Ascending aorta (tissue), 2 donors: ENCODE measurements at regions not wholly inside any gene's neighbourhood (a gene's known extent, or its start where the extent isn't known, plus 50 kb on each side); places are given as distances from the start of the nearest gene placed in this dataset.
A peak's percentile ranks its signal among the peaks of the same experiment; 100 is the strongest.

Experiments
- DNase-seq, 2 donors: peaks; one replicate each; pipeline ENCODE4 v3.0.0-alpha.2; 2019; ENCODE audit warnings: low spot score in 2 of 2
- H3K27ac ChIP-seq, 2 donors: fragments of 200-600 bp; sonication (generic); one replicate each; pipeline ENCODE4 v1.5.1; 2016 to 2017; ENCODE audit warnings: mild to moderate bottlenecking in 1 of 2
- H3K27me3 ChIP-seq: fragments of 200-600 bp; sonication (generic); one replicate; pipeline ENCODE4 v1.5.1; 2017
- H3K36me3 ChIP-seq, 2 donors: fragments of 200-600 bp; sonication (generic); one replicate each; pipeline ENCODE4 v1.5.1; 2016
- H3K4me1 ChIP-seq, 2 donors: fragments of 200-600 bp; sonication (generic); one replicate each; pipeline ENCODE4 v1.5.1; 2016 to 2017; ENCODE audit warnings: mild to moderate bottlenecking in 1 of 2
- H3K4me3 ChIP-seq, 2 donors: fragments of 200-600 bp; sonication (generic); one replicate each; pipeline ENCODE4 v1.5.1; 2016 to 2017; ENCODE audit warnings: mild to moderate bottlenecking in 1 of 2
- H3K9me3 ChIP-seq, 2 donors: fragments of 200-600 bp; sonication (generic); one replicate each; pipeline ENCODE4 v1.5.1; 2016
- intact Hi-C: fragments of 100-400 bp; cut with DNase I; formaldehyde crosslinking; loops from one replicate; pipeline ENCODE4 v1.15.1; 2023
- TF ChIP-seq, protein P1 (sequence below), 3 experiments: fragments of 200-600 bp in 2 of 3; fragments of 450-650 bp in 1 of 3; sonication (generic) in 2 of 3; IDR thresholded peaks; one replicate each; pipeline ENCODE4 v1.5.1; 2016 to 2019; ENCODE audit warnings: antibody characterized with exemption in 3 of 3, mild to moderate bottlenecking in 1 of 3, moderate library complexity in 1 of 3

DNA sequence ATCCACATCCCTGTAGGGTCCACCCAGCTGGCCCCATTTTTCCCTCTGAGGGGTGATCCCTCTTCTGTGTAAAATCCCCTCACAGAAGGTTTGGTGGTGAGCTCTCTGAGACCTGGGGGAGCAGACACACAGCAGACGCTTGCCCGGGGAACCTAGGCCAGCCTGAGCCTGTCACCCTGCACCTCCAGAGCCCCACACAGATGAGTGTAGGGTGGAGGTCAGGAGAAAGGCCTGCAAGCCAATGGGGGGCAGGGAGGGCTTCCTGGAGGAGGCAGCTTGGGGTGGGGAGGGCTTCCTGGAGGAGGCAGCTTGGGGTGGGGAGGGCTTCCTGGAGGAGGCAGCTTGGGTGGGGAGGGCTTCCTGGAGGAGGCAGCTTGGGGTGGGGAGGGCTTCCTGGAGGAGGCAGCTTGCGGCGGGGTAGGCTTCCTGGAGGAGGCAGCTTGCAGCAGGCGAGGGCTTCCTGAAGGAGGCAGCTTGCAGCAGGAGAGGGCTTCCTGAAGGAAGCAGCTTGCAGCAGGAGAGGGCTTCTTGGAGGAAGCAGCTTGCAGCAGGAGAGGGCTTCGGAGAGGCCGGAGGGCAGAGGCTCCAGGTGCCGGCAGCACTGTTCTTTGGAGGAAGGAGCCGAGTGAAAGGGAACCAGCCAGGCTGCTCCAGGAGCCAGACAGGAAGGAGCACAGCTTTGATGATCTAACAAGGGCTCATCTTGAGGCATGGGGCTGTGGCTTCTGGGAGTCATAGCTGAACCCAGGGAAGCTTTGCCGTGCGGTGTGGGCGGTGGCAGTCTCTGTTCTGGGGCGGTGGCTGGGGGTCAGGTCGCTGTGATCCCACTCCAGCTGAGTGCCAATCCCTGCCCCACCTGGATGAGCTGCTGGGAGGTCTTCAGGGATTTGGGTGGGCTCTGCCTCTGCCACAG lies 83.7 kb upstream of the ZNF469 start:
- Histone ChIP-seq H3K27ac (peak overlapping the region; percentile 59 to 74), H3K36me3 (no peaks in the 10 kb centered on the region), H3K9me3 (no peaks in the 10 kb centered on the region), H3K4me3 (no peak overlapping the region), H3K4me1 (peaks cover 5 to 16% of the 10 kb centered on the region in 2 donors), H3K27me3 (no peaks in the 10 kb centered on the region)
- intact Hi-C loops, result no loop called here
- DNase-seq, result no peak
- TF ChIP-seq, protein P1, sequence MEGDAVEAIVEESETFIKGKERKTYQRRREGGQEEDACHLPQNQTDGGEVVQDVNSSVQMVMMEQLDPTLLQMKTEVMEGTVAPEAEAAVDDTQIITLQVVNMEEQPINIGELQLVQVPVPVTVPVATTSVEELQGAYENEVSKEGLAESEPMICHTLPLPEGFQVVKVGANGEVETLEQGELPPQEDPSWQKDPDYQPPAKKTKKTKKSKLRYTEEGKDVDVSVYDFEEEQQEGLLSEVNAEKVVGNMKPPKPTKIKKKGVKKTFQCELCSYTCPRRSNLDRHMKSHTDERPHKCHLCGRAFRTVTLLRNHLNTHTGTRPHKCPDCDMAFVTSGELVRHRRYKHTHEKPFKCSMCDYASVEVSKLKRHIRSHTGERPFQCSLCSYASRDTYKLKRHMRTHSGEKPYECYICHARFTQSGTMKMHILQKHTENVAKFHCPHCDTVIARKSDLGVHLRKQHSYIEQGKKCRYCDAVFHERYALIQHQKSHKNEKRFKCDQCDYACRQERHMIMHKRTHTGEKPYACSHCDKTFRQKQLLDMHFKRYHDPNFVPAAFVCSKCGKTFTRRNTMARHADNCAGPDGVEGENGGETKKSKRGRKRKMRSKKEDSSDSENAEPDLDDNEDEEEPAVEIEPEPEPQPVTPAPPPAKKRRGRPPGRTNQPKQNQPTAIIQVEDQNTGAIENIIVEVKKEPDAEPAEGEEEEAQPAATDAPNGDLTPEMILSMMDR (IDR thresholded peaks at IDR 0.05), result no peak

DNA sequence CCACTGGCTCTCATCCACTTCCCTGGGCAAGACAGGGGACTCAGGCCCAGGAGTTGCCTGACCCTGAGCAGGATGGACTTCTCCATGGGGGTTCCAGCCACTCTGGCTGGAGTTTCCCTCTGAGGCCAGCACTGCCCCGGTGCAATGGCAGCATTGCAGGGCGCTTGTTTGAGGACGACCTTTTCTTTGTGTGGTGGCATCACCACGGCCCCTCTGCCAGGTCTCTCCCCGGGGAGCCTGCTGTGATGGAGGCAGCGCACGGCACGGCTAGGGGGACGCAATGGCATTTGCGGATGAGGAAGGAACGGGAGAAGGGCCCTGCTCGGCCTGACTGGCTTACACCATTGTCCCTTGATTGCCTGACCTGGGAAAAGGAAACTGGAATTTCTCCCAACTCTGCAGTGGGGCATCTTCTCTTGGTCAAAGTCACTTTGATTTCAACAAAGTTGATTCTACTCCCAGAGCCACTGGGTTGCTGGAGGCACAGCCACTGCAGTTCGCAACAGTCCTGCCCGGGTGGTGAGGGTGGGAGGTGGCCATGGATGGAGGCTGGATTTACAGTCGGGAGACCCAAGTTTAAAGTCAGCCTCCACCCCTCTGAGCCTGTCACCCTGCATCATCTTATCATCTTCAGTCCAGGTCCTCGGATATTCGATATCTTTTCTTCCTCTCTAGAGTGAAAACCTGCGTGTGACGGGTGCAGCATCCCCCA lies 82.9 kb upstream of the ZNF469 start:
- no peak overlapping the region for H3K4me3 ChIP-seq
- H3K27ac ChIP-seq, result no peak overlapping the region
- no peaks in the 10 kb centered on the region for H3K9me3 ChIP-seq
- intact Hi-C loops, result loop anchor here (10.0 kb wide), 1 partner anchor 105 kb away; no protein-coding TSS in a partner anchor
- no peak for DNase-seq
- peaks cover 11 to 22% of the 10 kb centered on the region in 2 donors for H3K4me1 ChIP-seq
- TF ChIP-seq, protein P1 (IDR thresholded peaks at IDR 0.05), result no peak
- no peaks in the 10 kb centered on the region for H3K27me3 ChIP-seq
- no peaks in the 10 kb centered on the region for H3K36me3 ChIP-seq

DNA sequence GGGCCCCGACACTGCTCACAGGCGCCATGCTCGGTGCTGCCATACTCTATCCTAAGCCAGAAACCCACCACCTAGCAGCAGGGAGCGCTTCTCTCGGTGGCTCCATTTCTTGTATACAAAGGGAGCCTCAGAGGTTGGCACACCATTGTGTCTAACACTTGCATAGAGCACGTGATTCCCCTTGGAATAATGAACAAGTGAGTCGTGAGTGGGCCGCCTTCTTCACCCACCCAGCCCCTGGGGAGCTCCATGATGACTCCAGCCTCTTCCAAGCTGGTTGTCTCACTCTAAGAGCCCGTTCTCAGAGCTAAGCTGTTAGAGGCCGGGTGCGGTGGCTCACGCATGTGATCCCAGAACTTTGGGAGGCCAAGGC lies 82.3 kb upstream of the ZNF469 start:
- no peak overlapping the region for H3K4me3 ChIP-seq
- intact Hi-C loops, result loop anchor here (10.0 kb wide), 1 partner anchor 106 kb away; no protein-coding TSS in a partner anchor
- H3K27me3 ChIP-seq, result no peaks in the 10 kb centered on the region
- no peak for DNase-seq
- TF ChIP-seq, protein P1 (IDR thresholded peaks at IDR 0.05), result no peak
- no peaks in the 10 kb centered on the region for H3K36me3 ChIP-seq
- peaks cover 11 to 24% of the 10 kb centered on the region in 2 donors for H3K4me1 ChIP-seq
- H3K27ac ChIP-seq, result no peak overlapping the region
- no peaks in the 10 kb centered on the region for H3K9me3 ChIP-seq

- Histone ChIP-seq H3K27ac (no peak overlapping the region), H3K4me1 (peaks cover 13 to 30% of the 10 kb centered on the region in 2 donors), H3K9me3 (no peaks in the 10 kb centered on the region), H3K27me3 (no peaks in the 10 kb centered on the region), H3K36me3 (no peaks in the 10 kb centered on the region), H3K4me3 (no peak overlapping the region)
- intact Hi-C loops, result loop anchor here (10.0 kb wide), 1 partner anchor 107 kb away; no protein-coding TSS in a partner anchor
- TF ChIP-seq, protein P1 (IDR thresholded peaks at IDR 0.05), result no peak
- no peak for DNase-seq
Observed at GRCh38 chr16:88301431-88301830, 81.3 kb upstream of the ZNF469 start.

GRCh38 chr16:88301886-88302285 lies 80.9 kb upstream of the ZNF469 start:
- TF ChIP-seq, protein P1 (IDR thresholded peaks at IDR 0.05), result no peak

More at GRCh38 chr16:88301886-88302285, 80.9 kb upstream of the ZNF469 start:
- Histone ChIP-seq H3K27me3 (no peaks in the 10 kb centered on the region), H3K27ac (no peak overlapping the region), H3K9me3 (no peaks in the 10 kb centered on the region), H3K36me3 (no peaks in the 10 kb centered on the region), H3K4me1 (peaks cover 14 to 35% of the 10 kb centered on the region in 2 donors), H3K4me3 (no peak overlapping the region)
- DNase-seq, result no peak
- intact Hi-C loops, result loop anchor here (10.0 kb wide), 1 partner anchor 107 kb away; no protein-coding TSS in a partner anchor
